ENCODE measurements at regions not wholly inside any gene's neighbourhood (a gene's known extent, or its start where the extent isn't known, plus 50 kb on each side); places are given as distances from the start of the nearest gene placed in this dataset.

- intact Hi-C loops (cut with DNase I): no loop called here
Measured at GRCh38 chr4:23305026-23305425, 584.8 kb downstream of the PPARGC1A start.

GRCh38 chr4:23298371-23298770 lies 591.5 kb downstream of the PPARGC1A start:
- no peak for DNase-seq
- no peak for TF ChIP-seq CTCF (IDR thresholded peaks at IDR 0.05)
- no peak for ATAC-seq
- Histone ChIP-seq H3K9me3 (no peaks in the 10 kb centered on the region), H3K36me3 (no peaks in the 10 kb centered on the region), H3K27me3 (no peaks in the 10 kb centered on the region), H3K4me1 (peaks cover 0 to 4% (median 0%) of the 10 kb centered on the region in 9 donors), H3K27ac (no peak overlapping the region), H3K4me3 (no peak overlapping the region)
- 83 to 88% methylated on average over 1 of the region's 1 CpG for WGBS, 2 donors
- intact Hi-C loops (cut with DNase I): no loop called here

More at GRCh38 chr4:23305026-23305425, 584.8 kb downstream of the PPARGC1A start:
- H3K27me3 ChIP-seq: no peaks in the 10 kb centered on the region
- ATAC-seq (no peak), DNase-seq (no peak)
- H3K4me3 ChIP-seq: no peak overlapping the region
- TF ChIP-seq CTCF (IDR thresholded peaks at IDR 0.05): no peak
- no peaks in the 10 kb centered on the region for H3K9me3 ChIP-seq
- no peaks in the 10 kb centered on the region for H3K36me3 ChIP-seq
- peaks cover 0 to 4% (median 0%) of the 10 kb centered on the region in 9 donors for H3K4me1 ChIP-seq
- no peak overlapping the region for H3K27ac ChIP-seq
- WGBS, 2 donors: 40 to 77% methylated on average over 1 of the region's 1 CpG

GRCh38 chr4:23297327-23297726 lies 592.5 kb downstream of the PPARGC1A start:
- no peak overlapping the region for H3K27ac ChIP-seq
- H3K4me1 ChIP-seq: peaks cover 0 to under 1% (median 0%) of the 10 kb centered on the region in 9 donors
- no peaks in the 10 kb centered on the region for H3K36me3 ChIP-seq
- H3K27me3 ChIP-seq: no peaks in the 10 kb centered on the region
- H3K9me3 ChIP-seq: no peaks in the 10 kb centered on the region
- WGBS, 2 donors: 76 to 87% methylated on average over 4 of the region's 4 CpGs
- intact Hi-C loops (cut with DNase I): no loop called here
- DNase-seq: no peak
- no peak for TF ChIP-seq CTCF (IDR thresholded peaks at IDR 0.05)
- H3K4me3 ChIP-seq: no peak overlapping the region
- no peak for ATAC-seq

- no peak for ATAC-seq
- Histone ChIP-seq H3K4me1 (no peaks in the 10 kb centered on the region), H3K4me3 (no peak overlapping the region), H3K27me3 (no peaks in the 10 kb centered on the region), H3K36me3 (no peaks in the 10 kb centered on the region), H3K27ac (no peak overlapping the region), H3K9me3 (peaks cover 0 to 8% (median 0%) of the 10 kb centered on the region in 11 donors)
- intact Hi-C loops (cut with DNase I): no loop called here
- WGBS, 2 donors: 75 to 83% methylated on average over 2 of the region's 2 CpGs
- DNase-seq: no peak
- TF ChIP-seq CTCF (IDR thresholded peaks at IDR 0.05): no peak
Measured at GRCh38 chr4:23291139-23291538, 598.4 kb downstream of the GBA3 start.
